RWPE2 (cell line): ENCODE measurements at regions not wholly inside any gene's neighbourhood (a gene's known extent, or its start where the extent isn't known, plus 50 kb on each side); places are given as distances from the start of the nearest gene placed in this dataset.

ENCODE experiments used
- ATAC-seq: fragments of 200-7000 bp; cut with Tn5 transposase; 3 replicates; pipeline ENCODE4 v1.9.1; 2021; ENCODE audit warnings: low read depth
- DNase-seq: peaks from one replicate; pipeline ENCODE4 v3.0.0-alpha.2; 2020; ENCODE audit warnings: low spot score
- H3K27ac ChIP-seq: fragments of 450-650 bp; 2 replicates; pipeline ENCODE4 v1.5.1; 2017; ENCODE audit warnings: mild to moderate bottlenecking; ENCODE audit not compliant: poor library complexity, severe bottlenecking
- H3K27me3 ChIP-seq: fragments of 250-450 bp; sonication (Bioruptor Pico); 2 replicates; pipeline ENCODE4 v1.5.1; 2021; ENCODE audit warnings: mild to moderate bottlenecking, moderate library complexity; ENCODE audit not compliant: insufficient read depth, poor library complexity, severe bottlenecking
- H3K36me3 ChIP-seq: fragments of 250-450 bp; sonication (Bioruptor Pico); 2 replicates; pipeline ENCODE4 v1.5.1; 2020; ENCODE audit warnings: low read depth, mild to moderate bottlenecking, moderate library complexity
- H3K4me1 ChIP-seq: fragments of 250-450 bp; sonication (Bioruptor Pico); 2 replicates; pipeline ENCODE4 v1.5.1; 2021; ENCODE audit warnings: mild to moderate bottlenecking, moderate library complexity; ENCODE audit not compliant: insufficient read depth, poor library complexity, severe bottlenecking
- H3K4me3 ChIP-seq: fragments of 250-450 bp; sonication (Bioruptor Pico); 2 replicates; pipeline ENCODE4 v1.5.1; 2021; ENCODE audit warnings: mild to moderate bottlenecking, moderate library complexity; ENCODE audit not compliant: severe bottlenecking
- H3K9me3 ChIP-seq: fragments of 250-450 bp; sonication (Bioruptor Pico); 2 replicates; pipeline ENCODE4 v1.5.1; 2021; ENCODE audit warnings: mild to moderate bottlenecking, moderate library complexity; ENCODE audit not compliant: severe bottlenecking
- TF ChIP-seq, protein P1 (sequence below): fragments of 450-650 bp; IDR thresholded peaks from one replicate; pipeline ENCODE4 v1.5.1; 2017; ENCODE audit warnings: mild to moderate bottlenecking, moderate library complexity; ENCODE audit not compliant: poor library complexity, severe bottlenecking

- ATAC-seq: no peak
- Histone ChIP-seq H3K4me3 (no peak overlapping the region), H3K27me3 (peaks cover 18% of the 10 kb centered on the region), H3K9me3 (no peaks in the 10 kb centered on the region), H3K27ac (no peak overlapping the region), H3K4me1 (no peaks in the 10 kb centered on the region), H3K36me3 (no peaks in the 10 kb centered on the region)
- TF ChIP-seq, protein P1, sequence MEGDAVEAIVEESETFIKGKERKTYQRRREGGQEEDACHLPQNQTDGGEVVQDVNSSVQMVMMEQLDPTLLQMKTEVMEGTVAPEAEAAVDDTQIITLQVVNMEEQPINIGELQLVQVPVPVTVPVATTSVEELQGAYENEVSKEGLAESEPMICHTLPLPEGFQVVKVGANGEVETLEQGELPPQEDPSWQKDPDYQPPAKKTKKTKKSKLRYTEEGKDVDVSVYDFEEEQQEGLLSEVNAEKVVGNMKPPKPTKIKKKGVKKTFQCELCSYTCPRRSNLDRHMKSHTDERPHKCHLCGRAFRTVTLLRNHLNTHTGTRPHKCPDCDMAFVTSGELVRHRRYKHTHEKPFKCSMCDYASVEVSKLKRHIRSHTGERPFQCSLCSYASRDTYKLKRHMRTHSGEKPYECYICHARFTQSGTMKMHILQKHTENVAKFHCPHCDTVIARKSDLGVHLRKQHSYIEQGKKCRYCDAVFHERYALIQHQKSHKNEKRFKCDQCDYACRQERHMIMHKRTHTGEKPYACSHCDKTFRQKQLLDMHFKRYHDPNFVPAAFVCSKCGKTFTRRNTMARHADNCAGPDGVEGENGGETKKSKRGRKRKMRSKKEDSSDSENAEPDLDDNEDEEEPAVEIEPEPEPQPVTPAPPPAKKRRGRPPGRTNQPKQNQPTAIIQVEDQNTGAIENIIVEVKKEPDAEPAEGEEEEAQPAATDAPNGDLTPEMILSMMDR: no peak
- no peak for DNase-seq
Measured at GRCh38 chr3:193096076-193096475, 144.9 kb upstream of the PLAAT1 start.

DNA sequence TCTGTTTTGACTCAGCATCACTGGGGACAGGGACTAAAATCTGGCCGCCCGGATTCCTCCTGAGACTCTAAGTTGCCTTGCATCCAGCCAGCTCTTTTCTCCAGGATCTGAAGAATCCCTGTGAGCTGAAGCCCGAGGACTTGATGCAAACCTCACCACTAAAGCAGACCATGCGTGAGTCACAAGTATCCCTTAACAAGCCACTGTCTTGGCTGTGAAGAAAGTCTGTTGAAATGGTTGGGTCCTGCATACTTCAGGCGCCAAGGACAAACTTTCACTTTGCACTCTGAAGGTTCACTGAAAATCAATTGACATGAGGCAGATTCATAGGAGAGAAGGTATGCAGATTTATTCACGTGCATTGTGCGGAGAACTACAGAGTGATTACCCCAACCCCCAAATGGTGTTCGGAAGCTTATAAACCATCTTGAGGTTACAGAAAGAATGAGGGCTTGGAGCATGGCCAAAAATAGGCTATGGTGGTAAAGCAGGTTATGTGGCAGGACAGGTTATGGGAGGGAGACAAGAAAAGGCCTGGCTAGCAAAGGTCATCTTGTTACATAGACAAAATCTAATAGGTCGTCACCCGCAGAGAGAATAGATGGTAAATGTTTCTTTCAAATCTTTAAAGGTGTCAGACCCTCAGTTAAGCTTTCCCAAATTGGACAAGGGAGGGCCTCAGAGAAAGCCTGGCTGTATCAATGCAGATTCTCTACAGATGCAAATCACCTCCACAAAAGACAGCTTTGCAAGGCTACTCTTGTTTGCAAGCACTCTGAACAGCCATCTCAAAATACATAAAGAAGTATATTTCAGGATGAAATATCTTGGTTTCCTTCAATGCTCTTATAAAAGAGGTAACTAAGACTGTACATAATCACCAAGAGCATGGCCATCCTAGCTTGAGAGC, 126.3 kb upstream of the PLAAT1 start:
- no peaks in the 10 kb centered on the region for H3K9me3 ChIP-seq
- DNase-seq: no peak

GRCh38 chr3:193116871-193117270, 124.2 kb upstream of the PLAAT1 start:
- ATAC-seq (no peak), DNase-seq (no peak)
- H3K9me3 ChIP-seq: no peaks in the 10 kb centered on the region
- H3K4me1 ChIP-seq: no peaks in the 10 kb centered on the region
- H3K4me3 ChIP-seq: no peak overlapping the region
- no peak overlapping the region for H3K27ac ChIP-seq
- TF ChIP-seq, protein P1: no peak
- peaks cover 12% of the 10 kb centered on the region for H3K27me3 ChIP-seq
- H3K36me3 ChIP-seq: no peaks in the 10 kb centered on the region

More for the DNA sequence above, 126.3 kb upstream of the PLAAT1 start:
- H3K36me3 ChIP-seq: no peaks in the 10 kb centered on the region
- ATAC-seq: peak; percentile 46; the same call in 2 of the 3 replicates
- TF ChIP-seq, protein P1: no peak
- H3K27ac ChIP-seq: no peak overlapping the region
- peaks cover 5% of the 10 kb centered on the region for H3K27me3 ChIP-seq
- no peak overlapping the region for H3K4me3 ChIP-seq
- no peaks in the 10 kb centered on the region for H3K4me1 ChIP-seq

DNA sequence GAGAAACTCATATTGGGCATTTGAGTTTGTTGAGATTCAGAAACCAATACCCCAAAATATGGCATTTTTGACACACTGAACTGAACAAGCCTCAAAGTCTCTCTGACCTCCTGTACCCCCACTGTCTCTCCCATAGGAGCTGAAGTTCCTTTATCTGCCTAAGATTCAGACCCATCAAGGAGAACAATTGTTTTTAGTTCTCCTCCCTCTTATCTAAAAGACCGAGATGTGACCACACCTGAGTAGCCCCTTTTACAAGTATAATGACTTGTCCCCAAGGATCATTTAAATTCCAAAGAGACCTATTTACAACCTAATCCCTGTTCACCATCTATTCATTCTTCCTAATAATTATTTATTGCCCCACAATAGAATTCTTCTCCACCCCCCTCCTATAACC, 122.1 kb upstream of the PLAAT1 start:
- no peak for ATAC-seq
- H3K27me3 ChIP-seq: peaks cover 19% of the 10 kb centered on the region
- H3K4me3 ChIP-seq: no peak overlapping the region
- H3K9me3 ChIP-seq: no peaks in the 10 kb centered on the region
- H3K4me1 ChIP-seq: no peaks in the 10 kb centered on the region
- no peaks in the 10 kb centered on the region for H3K36me3 ChIP-seq
- DNase-seq: no peak
- H3K27ac ChIP-seq: no peak overlapping the region
- TF ChIP-seq, protein P1: no peak

DNA sequence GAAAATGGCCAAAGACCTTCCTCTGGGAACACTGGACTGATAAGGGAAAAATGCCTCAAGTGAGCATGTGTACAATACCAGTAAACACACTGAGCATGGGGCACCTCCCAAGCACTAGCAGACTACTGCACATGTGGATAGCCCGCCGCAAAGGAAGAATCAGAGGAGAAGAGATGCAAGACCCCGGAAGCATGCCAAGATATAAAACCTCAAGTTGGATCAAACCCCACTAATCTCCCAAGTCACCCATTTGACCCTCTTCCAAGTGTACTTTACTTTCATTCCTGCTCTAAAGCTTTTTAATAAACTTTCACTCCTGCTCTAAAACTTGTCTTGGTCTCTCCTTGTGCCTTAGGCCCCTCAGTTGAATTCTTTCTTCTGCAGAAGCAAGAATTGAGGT, 121.1 kb upstream of the PLAAT1 start:
- no peak overlapping the region for H3K27ac ChIP-seq
- no peaks in the 10 kb centered on the region for H3K9me3 ChIP-seq
- H3K27me3 ChIP-seq: peaks cover 19% of the 10 kb centered on the region
- TF ChIP-seq, protein P1: no peak
- no peaks in the 10 kb centered on the region for H3K36me3 ChIP-seq
- ATAC-seq (no peak), DNase-seq (no peak)
- H3K4me3 ChIP-seq: no peak overlapping the region
- no peaks in the 10 kb centered on the region for H3K4me1 ChIP-seq
